Fibroblast of skin of scalp (primary cell): ENCODE measurements at regions not wholly inside any gene's neighbourhood (a gene's known extent, or its start where the extent isn't known, plus 50 kb on each side); places are given as distances from the start of the nearest gene placed in this dataset.
"Not testable (repeated sequence)": the region's sequence is repeated elsewhere in the genome, so short reads cannot be mapped to it uniquely, and the experiment has no call there.

Source experiments
- DNase-seq: peaks from one replicate; pipeline ENCODE4 v3.0.0-alpha.2; 2013

- peak; percentile 26 for DNase-seq
Observed at GRCh38 chr1:204782118-204782700, 88.5 kb upstream of the NFASC start.

GRCh38 chr1:204785023-204785422 is 85.6 kb upstream of the NFASC start:
- DNase-seq, result not testable (repeated sequence)

- DNase-seq, result no peak
Observed at GRCh38 chr1:204788470-204788869, 82.2 kb upstream of the NFASC start.

GRCh38 chr1:204791453-204792353 is 79.0 kb upstream of the NFASC start:
- peak; percentile 44 for DNase-seq

- DNase-seq, result no peak
Observed at GRCh38 chr1:204792354-204792692, 78.3 kb upstream of the NFASC start.

GRCh38 chr1:204793259-204793914 is 77.3 kb upstream of the NFASC start:
- no peak for DNase-seq

GRCh38 chr1:204796886-204797285 is 73.8 kb upstream of the NFASC start:
- not testable (repeated sequence) for DNase-seq

GRCh38 chr1:204797401-204797800 is 73.3 kb upstream of the NFASC start:
- DNase-seq, result no peak

- no peak for DNase-seq
Observed at GRCh38 chr1:204799630-204800029, 71.0 kb upstream of the NFASC start.

GRCh38 chr1:204801211-204801610 is 69.5 kb upstream of the NFASC start:
- DNase-seq, result no peak

- no peak for DNase-seq
Observed at GRCh38 chr1:204802401-204803175, 68.1 kb upstream of the NFASC start.

- no peak for DNase-seq
Observed at GRCh38 chr1:204803607-204804006, 67.1 kb upstream of the NFASC start.

- peak; percentile 67 for DNase-seq
Observed at GRCh38 chr1:204806943-204807687, 63.5 kb upstream of the NFASC start.

- no peak for DNase-seq
Observed at GRCh38 chr1:204809488-204809887, 61.2 kb upstream of the NFASC start.

GRCh38 chr1:204812842-204813241 is 57.8 kb upstream of the NFASC start:
- no peak for DNase-seq

- DNase-seq, result no peak
Observed at GRCh38 chr1:204813522-204813921, 57.1 kb upstream of the NFASC start.

GRCh38 chr1:204814166-204814884 is 56.3 kb upstream of the NFASC start:
- no peak for DNase-seq

- no peak for DNase-seq
Observed at GRCh38 chr1:204817341-204817740, 53.3 kb upstream of the NFASC start.

GRCh38 chr1:204818998-204819397 is 51.7 kb upstream of the NFASC start:
- DNase-seq, result no peak

GRCh38 chr1:204819495-204819894 is 51.2 kb upstream of the NFASC start:
- DNase-seq, result no peak
